GM19239 (cell line): ENCODE measurements at regions not wholly inside any gene's neighbourhood (a gene's known extent, or its start where the extent isn't known, plus 50 kb on each side); places are given as distances from the start of the nearest gene placed in this dataset.

Experiments used
- DNase-seq: peaks from one replicate; pipeline ENCODE4 v3.0.0; 2011; ENCODE audit warnings: low spot score; ENCODE audit not compliant: insufficient read length
- FAIRE-seq: peaks from 2 replicates; lab custom pipeline; 2011; peaks lifted over from hg19 to GRCh38; lab: Jason Lieb, UNC

DNA sequence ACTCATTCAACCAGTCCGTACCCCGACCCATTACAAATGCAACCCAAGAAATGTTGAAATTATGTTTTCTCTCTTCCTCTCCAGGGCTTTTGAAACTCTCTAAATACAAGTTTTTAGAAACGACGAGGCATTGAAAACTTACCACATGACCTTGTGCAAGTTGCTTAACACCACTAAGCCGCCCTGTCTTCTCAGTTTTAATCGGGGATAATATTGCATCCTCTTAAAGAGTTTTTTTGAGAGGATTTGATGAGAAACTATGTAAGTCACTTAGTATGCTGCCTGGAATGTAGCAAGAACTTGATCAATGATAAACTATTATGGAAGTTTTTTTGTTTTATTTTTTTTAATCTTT is 149.0 kb upstream of the FAM20A start:
- DNase-seq (no peak), FAIRE-seq (no peak)

DNA sequence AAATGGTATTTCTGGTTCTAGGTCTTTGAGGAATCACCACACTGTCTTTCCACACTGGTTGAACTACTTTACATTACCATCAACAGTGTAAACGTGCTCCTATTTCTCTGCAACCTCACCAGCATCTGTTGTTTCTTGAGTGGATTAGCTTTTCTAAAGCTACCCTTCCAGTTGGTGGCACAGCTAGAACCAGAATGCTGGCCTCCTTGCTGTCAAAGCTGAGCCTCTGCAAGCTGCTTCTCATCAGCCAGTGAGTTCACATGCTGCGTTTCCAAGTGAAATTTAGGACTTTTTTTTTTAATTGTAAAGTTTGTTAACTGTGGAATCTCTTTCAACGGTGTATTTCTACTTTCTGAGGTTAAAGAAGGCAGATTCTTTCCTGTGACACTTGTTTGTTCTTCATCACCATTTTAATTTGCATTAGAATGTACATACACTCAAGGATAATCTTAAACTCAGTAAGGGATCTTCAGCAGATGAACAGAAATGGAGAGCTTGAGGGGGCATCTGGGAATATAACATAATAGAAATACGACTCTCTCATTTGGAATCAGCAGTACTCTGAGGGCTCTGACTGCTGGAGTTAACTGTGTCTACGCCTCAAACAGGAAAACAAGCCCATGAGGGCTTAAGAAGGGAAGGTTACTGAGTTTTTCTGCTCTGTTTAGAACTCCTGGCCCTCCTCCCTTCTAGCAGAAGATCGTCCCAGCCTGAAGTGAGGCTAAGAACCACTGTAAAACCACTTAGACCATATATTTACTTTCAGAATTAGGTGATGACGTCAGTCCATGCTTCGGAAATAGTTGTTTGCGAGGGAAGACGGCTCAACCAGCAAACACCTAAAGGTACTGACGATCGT is 148.4 kb upstream of the FAM20A start:
- DNase-seq (no peak), FAIRE-seq (no peak)

DNA sequence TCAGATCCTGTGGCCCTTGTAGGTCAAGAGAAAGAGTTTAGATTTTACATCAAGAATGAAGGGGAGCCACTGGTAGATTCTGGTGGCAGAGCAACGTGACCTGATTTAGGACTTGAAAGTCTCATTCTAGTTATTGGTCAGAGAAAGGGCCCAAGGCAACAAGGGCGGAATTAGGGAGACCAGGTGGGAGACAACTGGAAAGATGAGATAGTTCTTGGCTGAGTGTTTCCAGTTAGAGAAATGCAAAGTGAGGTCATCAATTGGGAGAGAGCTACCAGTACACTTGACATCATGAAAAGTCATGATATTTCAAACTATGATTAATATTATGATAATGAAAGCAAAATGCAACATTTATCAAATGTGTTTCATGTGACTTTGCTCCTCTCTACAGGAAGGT is 147.2 kb upstream of the FAM20A start:
- FAIRE-seq (no peak), DNase-seq (no peak)

DNA sequence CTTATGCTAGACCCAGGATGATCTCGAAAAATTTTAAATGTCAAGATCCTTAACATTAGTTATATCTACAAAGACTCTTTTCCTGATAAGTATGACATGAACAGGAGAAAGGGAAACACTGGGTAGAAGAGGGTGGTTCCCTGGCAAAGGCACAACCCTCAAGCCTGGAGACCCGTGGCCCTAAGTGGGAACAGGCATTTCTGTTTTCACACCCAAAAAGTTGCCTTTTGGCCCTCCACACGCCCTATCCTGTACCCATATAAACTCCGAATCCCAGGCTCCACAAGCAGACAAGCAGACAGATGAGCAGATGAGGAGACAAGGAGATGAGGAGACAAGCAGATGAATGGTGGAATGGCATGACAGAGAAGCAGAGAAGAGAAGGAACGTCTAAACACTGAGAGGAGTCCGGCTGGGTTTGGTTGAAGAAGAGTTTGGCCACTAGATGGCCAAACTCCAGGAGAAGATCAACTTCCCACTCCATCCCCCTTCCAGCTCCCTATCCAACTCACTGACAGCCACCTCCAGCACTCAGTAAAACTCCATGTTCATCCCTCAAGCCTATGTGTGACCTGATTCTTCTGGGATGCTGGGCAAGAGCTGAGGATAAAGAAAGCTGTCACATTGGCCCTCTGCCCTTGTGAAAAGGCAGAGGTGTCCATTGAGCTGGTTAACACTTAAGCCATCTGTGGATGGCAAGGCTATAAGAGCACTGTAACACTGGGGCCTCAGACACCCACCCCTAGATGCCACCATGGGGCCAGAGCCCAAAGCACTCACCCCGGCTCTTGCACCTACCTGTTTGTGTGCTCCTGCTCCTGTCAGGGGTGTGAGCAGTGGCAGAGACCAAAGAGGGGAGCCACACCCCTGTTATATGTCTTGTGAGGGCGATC is 139.6 kb upstream of the FAM20A start:
- DNase-seq (no peak), FAIRE-seq (no peak)

DNA sequence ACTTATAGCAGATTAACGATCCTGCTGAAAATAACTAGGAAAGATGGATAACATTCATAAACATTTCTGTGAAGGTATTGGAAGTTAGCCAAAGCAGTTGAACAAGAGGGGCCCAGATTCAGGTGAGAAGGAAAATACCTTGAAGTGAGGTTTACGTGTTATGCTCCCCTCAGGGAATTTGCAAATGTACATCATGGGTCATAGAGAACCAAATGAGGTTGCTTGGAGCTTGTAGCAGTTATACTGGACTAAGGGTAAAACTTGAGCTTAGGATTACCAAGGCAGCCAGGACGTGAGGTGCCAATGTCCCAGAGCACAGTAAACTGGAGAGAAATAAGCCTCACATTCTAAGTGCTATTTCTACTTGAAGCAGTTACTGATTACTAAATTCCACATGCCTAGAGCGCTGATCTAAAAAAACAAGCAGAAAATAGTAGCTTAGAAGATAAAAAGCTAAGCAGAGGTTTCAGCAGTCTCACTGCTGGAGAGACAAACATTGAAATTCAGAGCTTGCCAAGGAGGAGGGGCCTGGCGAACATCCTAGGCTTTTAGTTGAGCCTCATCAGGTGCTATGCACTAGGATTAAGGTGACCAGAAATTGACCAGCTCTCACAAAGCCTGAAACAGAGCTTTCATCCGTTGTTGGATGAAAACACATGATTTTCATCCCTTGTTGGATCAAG is 136.7 kb upstream of the FAM20A start:
- DNase-seq: no peak
- FAIRE-seq: no peak

DNA sequence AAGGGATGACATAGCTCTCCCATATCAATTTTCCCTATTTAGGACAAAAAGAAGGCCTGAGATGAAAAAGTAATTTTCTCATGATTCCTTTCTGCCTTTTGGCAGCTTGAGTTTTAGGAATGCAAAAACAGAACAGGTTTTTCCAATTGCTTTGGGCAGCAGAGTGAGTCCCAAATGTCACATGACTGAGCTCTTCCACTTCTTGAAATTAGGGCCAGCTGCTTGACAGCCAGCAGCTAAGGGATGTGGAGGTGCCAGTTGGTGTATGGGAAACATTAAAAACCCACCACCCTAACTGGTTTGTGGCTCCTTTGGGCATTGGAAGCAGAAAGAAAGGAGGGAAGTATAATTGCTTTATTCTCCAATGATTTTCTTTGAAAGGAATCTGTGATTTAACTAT is 133.8 kb upstream of the FAM20A start:
- no peak for DNase-seq
- FAIRE-seq: no peak

DNA sequence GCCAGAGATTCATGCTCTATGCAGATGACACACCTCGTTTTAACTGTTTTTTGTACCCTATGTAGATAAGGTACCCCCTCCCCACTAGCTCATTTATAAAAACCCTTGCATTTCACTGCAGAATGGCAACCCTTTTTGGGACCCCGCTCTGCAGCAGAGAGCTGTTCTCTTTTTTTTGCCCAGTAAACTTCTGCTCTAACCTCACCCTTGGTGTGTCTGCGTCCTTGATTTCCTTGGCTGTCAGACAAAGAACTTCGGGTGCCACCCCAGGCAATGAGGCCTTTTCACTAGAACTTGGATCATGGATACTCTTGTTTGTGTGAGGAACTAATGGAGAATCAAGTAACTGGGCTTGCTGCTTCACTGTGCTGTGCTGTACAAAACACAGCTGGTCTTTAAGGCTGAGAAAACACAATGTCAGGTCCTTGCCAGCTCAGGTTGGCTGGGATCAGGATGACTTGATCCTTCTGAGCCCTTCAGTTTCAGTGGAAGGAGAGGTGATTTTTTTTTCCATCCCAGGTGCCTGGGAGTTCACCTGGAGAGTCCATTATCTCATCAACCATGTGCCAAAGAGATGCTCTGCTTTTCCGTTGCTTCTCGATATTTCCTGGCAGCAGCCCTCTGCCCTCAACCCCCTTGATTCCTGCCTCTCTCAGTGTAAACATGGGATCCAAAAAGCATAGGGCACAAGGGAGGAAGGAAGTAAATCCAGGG is 133.2 kb upstream of the FAM20A start:
- DNase-seq (no peak), FAIRE-seq (no peak)

DNA sequence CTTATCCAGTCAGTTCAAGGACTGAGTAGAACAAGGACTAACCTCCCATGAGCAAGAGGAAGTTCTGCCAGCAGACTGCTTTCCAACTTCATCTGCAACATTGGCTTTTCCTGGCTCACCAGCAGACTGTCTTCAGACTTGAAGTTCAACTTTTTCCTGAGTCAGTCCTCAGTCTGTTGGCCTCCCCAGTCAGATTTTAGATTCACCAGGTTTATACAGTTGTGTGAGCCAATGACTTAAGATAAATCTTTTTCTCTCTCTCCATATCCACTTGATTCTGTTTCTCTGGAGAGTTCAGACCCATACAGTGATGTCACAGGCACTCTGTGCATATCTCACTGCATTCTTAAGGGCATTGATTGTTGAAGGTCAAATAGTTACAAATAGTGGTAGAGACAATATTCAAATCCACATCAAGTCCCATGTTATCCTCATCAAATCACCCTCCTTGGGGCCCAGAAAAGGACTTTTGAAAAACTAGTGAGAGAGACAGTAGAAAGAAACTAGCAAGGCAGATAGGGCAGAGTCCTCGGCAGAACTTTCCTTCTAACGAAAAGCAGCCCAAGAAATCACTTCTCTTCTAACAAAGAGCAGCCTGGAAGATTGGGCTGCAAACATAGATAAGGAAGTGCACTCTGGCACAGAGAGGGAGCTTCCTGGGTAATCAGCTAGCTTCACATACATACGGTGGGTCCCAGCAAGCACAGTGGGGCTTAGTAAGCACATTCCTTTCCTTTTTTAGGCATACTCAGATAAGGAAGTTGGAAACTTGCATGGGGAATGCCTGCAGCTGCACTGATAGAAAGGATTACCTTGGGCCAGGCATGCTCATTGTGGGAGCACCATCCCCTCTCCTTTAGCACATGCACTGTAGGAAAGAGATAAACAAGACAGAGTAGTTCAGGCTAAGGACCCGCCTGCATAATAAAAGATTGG is 132.3 kb upstream of the FAM20A start:
- FAIRE-seq (no peak), DNase-seq (no peak)

DNA sequence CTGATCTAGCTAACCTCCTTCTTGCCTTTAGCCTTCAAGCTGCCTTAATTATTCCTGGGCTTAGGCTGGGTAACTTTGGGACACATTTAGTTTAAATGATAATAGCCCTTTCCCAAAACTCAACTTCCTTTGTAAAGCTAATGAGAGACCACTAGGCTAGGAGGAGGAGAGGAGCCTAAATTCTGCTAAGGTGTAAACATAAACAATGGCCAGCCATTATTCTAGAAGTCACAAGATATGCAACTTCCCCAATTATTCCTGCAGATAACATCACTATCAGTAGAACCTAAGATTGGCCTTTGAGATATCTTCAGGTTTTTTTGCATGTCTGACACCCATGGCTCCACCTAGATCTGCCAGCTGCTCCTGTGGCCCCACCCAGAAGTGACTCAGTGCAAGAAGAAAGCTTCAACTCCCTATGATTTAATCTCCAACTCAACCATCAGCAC is 131.2 kb upstream of the FAM20A start:
- no peak for FAIRE-seq
- no peak for DNase-seq

DNA sequence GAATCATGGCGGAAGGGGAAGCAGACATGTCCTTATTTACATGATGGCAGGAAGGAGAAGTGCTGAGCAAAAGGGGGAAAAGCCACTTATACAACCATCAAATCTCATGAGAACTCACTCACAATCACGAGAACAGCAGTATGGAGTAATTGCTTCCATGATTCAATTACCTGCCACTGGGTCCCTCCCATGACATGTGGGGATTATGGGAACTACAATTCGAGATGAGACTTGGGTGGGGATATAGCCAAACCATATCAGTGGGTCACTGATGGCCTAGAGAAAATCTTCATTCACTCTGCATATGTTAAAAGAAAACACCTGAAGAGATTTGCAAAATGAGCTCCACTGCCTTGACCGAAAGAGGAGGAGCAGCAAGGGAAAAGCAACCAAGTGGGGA is 130.3 kb upstream of the FAM20A start:
- no peak for DNase-seq
- FAIRE-seq: no peak

DNA sequence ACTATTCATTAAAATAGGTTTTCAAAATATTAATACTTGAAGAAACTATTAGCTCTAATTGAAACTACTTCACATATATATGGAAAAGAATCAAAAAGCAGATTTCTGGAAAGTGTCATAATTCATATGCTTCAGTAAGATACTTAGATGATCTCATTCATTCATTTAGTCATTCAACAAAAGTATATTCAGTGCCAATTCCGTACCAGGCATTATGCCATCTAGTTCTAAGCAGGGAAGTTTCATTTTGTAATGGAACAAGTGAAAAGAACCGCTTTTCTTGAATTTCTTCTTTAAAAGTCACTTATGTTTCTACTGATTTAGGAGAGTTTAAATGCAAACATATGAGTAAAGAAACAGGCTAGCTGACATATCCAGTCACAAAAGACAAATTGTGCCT is 118.3 kb upstream of the FAM20A start:
- FAIRE-seq (no peak), DNase-seq (no peak)

DNA sequence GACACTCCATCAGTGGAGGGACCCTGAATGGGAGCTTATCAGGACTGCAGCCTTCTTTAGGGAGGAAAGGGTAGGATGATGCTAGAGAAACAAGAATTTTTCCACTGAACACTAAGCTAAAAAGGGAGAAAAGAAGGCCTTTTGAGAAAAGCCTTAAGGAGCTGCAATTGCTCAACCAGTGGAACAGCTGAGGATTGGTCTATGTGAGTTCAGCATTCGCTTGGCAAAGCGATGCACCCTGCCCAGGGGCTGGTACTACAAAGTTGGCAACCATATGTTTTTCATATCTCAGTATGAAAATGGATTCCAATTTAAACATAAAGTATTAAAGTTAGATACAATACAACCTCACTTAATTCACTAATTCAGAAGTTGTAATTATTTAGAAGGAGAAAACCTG is 117.8 kb upstream of the FAM20A start:
- DNase-seq: no peak
- no peak for FAIRE-seq

DNA sequence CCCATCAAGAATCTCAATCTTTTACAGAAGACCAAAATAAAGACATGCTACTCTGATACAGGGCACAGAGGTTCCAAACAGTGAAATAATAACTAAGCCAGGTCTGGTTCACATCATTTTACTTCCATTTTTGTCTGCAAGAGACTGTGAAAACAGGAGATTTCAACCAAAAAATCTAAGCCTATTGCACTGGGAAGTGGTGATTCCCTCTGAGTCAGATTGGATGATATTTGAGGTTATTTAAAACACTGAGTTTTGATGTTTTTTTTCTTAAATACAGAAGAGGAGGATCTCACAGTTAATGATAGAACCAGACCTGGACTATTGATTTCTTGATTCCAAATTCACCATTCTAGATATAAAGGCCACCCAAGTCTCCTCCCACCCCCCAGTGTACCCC is 117.3 kb upstream of the FAM20A start:
- no peak for FAIRE-seq
- DNase-seq: no peak

DNA sequence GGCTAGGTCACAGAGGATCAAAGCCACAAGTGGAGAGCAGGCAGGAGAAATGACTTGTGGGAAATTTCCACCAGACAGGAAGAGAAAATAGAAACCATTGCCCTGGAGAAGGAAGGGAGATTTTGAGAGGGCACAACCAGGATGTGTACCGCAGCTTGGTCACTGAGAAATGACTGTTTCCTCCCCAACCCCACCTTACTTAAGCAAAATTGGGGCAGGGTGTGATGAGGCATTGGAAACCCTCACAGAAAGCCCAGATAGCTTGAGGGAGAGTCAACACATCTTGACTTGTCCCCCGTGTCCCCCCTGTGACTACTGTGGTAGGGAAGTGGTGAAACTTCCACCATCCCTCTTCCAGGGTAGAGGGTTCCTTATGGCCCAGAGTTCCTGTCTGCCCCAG is 113.5 kb upstream of the FAM20A start:
- FAIRE-seq: no peak
- no peak for DNase-seq

DNA sequence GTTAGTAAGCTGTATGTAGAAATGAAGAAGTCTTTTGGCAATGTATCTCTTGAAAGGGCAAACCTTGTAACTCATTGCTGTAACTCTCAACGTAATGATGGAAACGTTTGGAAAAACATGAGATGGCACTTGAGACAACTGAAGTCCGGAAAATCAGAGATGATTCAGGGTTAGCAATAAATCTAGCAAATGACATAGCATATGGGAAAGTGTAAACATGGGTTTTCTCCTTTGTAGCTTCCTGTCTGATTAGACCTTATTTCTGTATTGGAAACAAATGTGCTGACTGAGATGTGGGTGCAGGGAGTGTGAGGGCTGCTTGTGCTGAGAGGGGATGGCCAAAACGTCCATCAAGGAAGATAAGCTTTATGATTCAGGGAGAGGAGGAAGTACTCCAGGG is 110.7 kb upstream of the FAM20A start:
- DNase-seq (no peak), FAIRE-seq (no peak)

DNA sequence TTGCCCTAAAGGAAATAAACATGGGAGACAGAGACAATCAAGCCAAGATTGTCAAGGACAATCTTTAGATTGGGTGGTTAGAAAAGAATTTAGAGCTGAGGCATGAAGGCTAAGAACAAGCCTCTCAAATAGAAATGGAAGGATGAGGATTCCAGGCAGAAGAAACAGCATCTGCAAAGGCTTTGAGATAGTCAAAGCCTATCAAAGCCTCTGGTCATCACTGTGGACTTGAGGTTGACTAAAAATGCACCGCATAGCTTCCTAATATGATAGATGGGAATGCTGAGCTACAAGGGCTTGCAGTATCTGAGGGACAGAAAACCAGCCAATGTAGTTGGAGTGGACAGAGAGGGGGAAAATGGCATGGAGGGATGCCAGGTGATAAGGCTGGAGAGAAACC is 109.8 kb upstream of the FAM20A start:
- no peak for DNase-seq
- FAIRE-seq: no peak

DNA sequence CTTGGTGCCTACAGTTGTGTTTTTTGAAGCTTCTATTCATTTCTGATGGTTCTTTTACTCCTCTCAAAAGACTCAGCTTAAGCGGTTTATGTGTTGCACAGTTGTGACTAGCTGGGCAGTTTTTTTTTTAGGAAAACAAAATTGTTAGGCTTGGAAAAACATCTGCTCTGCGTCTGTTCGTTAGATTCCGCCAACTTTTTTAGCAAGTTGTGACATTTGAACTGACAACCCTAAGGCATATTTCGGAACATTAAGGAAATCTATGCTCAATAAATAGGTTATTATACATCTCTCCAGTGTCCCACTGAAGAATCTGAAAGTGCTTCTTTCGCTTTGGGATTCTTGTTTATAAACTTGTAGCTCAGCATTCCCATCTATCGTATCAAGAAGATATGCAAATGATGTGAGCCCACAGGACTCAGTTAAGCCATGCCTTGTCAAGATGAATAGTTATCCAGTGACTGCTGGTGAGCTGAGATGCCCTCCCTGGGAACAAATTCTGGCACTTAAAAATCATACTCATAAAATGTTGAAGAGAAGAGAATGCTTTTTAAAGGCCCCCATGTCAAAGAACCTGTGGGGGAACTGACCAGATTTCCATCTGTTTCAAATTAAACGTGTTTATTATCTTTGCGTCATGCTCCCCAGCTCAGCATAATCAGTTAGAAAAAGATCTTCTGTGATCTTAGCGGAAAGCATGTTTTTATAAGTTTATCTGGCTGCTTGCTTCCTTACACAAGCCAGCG is 109.0 kb upstream of the FAM20A start:
- no peak for DNase-seq
- no peak for FAIRE-seq

DNA sequence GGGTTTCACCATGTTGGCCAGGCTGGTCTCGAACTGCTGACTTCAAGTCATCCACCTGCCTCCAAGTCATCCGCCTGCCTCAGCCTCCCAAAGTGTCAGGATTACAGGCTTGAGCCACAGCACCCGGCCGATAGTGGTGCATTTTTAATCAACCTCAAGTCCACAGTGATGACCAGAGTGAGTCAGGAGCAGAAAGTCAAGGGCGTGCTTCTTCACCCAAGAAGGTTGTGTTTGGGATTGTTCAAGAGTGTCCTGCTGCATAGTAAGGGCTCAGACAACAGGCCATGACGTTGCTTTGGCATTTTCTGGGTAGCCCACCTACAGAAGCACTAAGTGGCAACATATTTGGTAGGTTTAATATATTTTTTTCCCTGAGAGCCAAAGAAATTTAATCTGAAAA is 108.3 kb upstream of the FAM20A start:
- FAIRE-seq: no peak
- no peak for DNase-seq

DNA sequence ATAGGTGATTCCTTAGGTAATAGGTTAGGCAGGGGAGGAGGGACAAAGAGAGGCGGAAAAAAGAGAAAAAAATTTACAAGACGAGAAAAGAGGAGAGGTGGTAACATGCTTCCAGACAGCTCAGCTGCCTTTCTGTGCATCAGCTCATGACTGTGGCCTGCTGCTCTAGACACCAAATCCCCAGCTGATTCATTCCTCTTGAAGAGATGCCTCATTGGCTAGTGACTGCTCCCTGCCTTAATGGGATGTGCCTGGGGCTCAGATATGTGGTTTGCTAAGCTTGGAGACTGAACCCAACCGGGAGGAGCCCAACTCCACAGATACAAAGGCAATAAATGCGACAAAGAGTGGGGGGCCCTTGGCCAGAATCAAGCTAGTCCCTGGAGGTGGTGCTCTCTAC is 105.9 kb upstream of the FAM20A start:
- DNase-seq: no peak
- no peak for FAIRE-seq
